GM12892 (cell line): ENCODE measurements at regions not wholly inside any gene's neighbourhood (a gene's known extent, or its start where the extent isn't known, plus 50 kb on each side); places are given as distances from the start of the nearest gene placed in this dataset.
"Not testable (repeated sequence)": the region's sequence is repeated elsewhere in the genome, so short reads cannot be mapped to it uniquely, and the experiment has no call there.

ENCODE experiments used
- DNase-seq: peaks from one replicate; pipeline ENCODE4 v3.0.0; 2011; ENCODE audit not compliant: insufficient read length
- FAIRE-seq: peaks from 2 replicates; lab custom pipeline; 2011; peaks lifted over from hg19 to GRCh38; lab: Jason Lieb, UNC
- POLR2A ChIP-seq: IDR thresholded peaks from 2 replicates; pipeline ENCODE4 v1.6.1; 2011; ENCODE audit warnings: low read depth, low read length, control low read depth
- POLR2AphosphoS5 ChIP-seq: IDR thresholded peaks from 2 replicates; pipeline ENCODE4 v1.6.1; 2011; ENCODE audit warnings: low read depth, low read length, control low read depth
- TAF1 ChIP-seq: IDR thresholded peaks from 2 replicates; pipeline ENCODE4 v1.6.1; 2011; ENCODE audit warnings: low read depth, mild to moderate bottlenecking, control low read depth, low read length, borderline replicate concordance

DNA sequence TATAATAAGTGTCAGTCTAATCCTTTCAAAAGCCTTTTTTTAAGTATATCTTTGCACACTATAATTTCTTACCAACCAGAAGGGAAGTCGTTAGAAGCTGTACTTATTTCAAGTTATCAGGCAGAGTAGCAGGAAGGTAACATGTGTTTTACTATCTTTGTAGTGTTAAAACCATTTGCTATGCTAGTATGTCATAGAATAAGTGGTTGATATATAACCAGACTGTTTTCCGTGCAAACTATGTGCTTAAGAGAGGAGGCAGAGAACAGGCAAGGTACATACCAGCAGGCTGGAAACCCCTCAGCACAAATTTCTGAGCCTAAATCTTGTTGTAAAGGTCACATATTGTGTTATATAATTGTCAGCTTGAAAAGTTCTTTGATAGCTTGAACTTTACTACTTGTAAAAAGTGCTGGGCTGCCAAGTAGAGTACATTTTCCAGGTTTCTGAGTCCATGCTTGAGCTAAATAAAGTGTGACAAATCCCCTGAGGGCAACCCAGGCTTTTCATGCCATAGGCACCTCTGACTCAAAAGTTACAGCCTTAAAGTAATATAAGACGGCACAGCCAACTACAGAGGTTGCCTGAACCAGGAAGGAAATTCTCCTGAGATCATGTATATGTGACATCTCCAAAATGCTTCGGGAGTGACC, 1297.4 kb downstream of the PCDH9 start:
- FAIRE-seq, result no peak
- TF ChIP-seq TAF1 (no peak), POLR2A (no peak), POLR2AphosphoS5 (no peak)
- no peak for DNase-seq

- FAIRE-seq, result no peak
- TF ChIP-seq TAF1, result no peak
- no peak for TF ChIP-seq POLR2A
- no peak for TF ChIP-seq POLR2AphosphoS5
- DNase-seq, result no peak
These were observed 1298.1 kb downstream of the PCDH9 start for GRCh38 chr13:65932013-65932412.

DNA sequence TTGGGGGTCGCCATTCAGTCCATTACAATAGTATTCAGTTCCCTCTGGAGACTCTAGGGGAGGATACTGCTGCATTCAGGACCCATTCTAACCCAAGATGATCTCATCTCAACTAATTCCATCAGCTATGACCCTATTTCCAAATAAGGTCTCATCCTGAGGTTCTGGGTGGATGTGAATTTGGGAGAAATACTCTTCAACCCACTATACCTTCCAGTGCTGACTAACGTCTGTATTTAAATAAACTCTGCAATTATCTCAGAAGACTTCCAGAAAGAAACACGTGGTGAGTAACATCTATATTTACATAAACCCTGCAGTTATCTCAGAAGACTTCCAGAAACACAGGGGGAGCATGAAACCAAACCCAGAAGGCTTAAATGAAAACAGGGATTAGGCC, 1300.7 kb downstream of the PCDH9 start:
- no peak for TF ChIP-seq TAF1
- TF ChIP-seq POLR2AphosphoS5, result no peak
- no peak for TF ChIP-seq POLR2A
- FAIRE-seq, result no peak
- no peak for DNase-seq

GRCh38 chr13:65926750-65927171, 1303.4 kb downstream of the PCDH9 start:
- TF ChIP-seq POLR2AphosphoS5 (no peak), TAF1 (no peak), POLR2A (no peak)
- DNase-seq (no peak), FAIRE-seq (no peak)

DNA sequence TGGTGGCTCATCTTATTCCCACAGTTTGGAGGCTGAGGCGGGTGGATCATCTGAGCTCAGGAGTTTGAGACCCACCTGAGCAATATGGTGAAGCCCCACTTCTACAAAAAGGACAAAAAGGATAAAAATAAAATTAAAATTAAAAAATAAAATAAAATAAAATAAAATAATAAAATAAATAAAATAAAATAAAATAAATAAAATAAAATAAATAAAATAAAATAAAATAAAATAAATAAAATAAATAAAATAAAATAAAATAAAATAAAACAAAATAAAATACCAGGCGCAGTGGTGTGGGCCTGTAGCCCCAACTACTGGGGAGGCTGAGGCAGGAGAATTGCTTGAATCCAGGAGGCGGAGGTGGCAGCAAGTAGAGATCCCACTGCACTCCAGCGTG, 1307.3 kb downstream of the PCDH9 start:
- DNase-seq, FAIRE-seq: not testable (repeated sequence)

DNA sequence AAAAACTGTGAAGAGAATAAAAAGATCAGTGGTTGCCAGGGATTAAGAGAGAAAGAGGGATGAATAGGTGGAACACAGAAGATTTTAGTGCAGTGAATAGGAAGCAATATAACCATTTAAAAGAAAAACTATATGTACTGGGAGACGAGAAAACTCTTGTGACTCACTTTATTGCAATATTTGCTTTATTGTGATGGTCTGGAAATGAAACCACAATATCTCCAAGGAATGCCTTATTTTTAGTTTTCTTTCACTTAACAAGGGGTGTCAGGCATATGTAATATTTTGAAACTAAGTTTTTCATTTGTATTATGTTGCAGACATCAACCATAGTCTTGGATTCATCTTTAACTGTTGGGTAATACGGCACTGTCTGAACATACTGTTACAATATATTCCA, 1308.2 kb downstream of the PCDH9 start:
- FAIRE-seq, result no peak
- DNase-seq, result no peak
- TF ChIP-seq POLR2AphosphoS5, result no peak
- no peak for TF ChIP-seq POLR2A
- TF ChIP-seq TAF1, result no peak

DNA sequence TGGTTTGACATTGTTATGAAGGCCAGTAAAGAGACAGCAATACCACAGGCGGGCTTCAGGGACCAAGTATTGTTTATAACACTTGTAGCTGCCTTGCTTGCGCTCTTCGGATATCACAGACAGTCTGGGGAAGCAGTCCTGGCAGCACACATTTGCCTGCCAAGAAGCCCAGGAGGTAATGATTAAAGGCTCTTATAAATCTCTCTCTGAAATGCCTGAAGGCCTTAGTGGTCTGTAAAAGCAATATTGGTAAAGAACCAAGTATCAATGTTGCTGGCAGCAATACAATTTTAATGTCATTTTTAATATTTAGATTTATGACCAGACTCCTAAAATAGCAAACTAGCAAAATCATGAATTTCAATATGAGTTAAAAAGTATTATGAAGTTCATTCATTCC, 1312.4 kb downstream of the PCDH9 start:
- FAIRE-seq (no peak), DNase-seq (no peak)
- no peak for TF ChIP-seq POLR2A
- TF ChIP-seq POLR2AphosphoS5, result no peak
- TF ChIP-seq TAF1, result no peak

GRCh38 chr13:65915195-65915594, 1314.9 kb downstream of the PCDH9 start:
- no peak for DNase-seq
- no peak for FAIRE-seq
- TF ChIP-seq POLR2A, result no peak
- no peak for TF ChIP-seq POLR2AphosphoS5
- TF ChIP-seq TAF1, result no peak

GRCh38 chr13:65914716-65915115, 1315.4 kb downstream of the PCDH9 start:
- DNase-seq (no peak), FAIRE-seq (no peak)
- TF ChIP-seq TAF1, result no peak
- TF ChIP-seq POLR2A, result no peak
- no peak for TF ChIP-seq POLR2AphosphoS5

GRCh38 chr13:65913173-65913572, 1317.0 kb downstream of the PCDH9 start:
- FAIRE-seq (no peak), DNase-seq (no peak)
- no peak for TF ChIP-seq POLR2A
- no peak for TF ChIP-seq POLR2AphosphoS5
- no peak for TF ChIP-seq TAF1

- TF ChIP-seq TAF1, result no peak
- TF ChIP-seq POLR2A, result no peak
- TF ChIP-seq POLR2AphosphoS5, result no peak
- DNase-seq (no peak), FAIRE-seq (no peak)
These were observed 1317.6 kb downstream of the PCDH9 start for GRCh38 chr13:65912516-65912915.

DNA sequence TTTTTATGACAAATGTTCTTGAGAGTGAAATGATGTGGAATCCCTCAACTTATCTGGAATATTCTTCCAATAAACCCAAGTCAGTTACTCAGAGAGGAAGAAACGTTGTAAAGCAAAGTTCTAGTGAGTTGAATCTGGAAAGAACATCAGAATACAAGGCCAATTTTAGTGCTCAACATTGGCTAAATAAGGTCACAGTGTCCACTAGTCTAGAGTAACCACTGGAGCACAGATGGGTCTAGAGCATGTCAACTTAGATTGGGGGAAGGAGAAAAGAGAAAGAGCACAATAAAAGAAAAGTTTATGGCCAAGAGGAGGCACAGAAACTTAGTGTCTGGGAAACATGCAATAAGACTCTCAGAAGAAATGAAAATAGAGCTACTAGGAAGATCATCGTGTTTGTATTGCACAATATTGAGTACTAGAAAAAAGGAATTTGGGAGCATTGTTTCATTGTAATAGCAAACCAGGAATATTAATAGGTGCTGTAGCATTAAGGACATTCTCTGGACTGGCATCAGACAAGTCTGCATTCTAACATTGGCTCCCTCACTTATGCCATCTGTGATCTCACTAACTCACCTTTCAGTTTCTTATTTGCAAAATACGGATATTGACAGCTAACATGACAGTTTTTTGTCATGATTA, 1318.5 kb downstream of the PCDH9 start:
- FAIRE-seq, result no peak
- TF ChIP-seq TAF1, result no peak
- TF ChIP-seq POLR2AphosphoS5, result no peak
- TF ChIP-seq POLR2A, result no peak
- DNase-seq, result no peak

DNA sequence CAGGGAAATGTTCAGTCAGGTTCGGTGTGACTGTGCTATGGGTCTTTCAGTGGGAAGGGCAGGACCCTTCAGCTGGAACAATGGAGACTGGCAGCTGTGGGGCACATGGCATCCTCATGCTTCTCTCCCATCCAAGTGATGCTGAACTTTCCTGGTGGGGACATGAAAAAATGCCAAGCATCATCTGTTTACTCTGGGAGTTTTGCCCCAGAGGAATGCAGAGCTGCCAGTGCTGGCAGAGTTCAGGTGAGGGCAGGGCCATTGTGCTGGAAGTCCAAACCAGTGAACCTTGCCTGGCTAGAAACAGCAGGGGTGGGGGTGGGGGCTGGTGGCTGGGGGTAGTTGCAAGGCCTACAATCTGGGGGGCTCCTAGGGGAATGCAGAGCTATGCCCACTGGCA, 1320.6 kb downstream of the PCDH9 start:
- no peak for FAIRE-seq
- TF ChIP-seq POLR2A (no peak), TAF1 (no peak)
- no peak for DNase-seq
